ENCODE measurements at regions not wholly inside any gene's neighbourhood (a gene's known extent, or its start where the extent isn't known, plus 50 kb on each side); places are given as distances from the start of the nearest gene placed in this dataset.

- WGBS, 2 donors (ENCODE audit: low coverage in 1 of 2): 71 to 77% methylated on average over 4 of the region's 4 CpGs
- Histone ChIP-seq H3K4me1 (no peaks in the 10 kb centered on the region), H3K4me3 (no peak overlapping the region), H3K36me3 (no peaks in the 10 kb centered on the region), H3K27me3 (peaks cover under 1% of the 10 kb centered on the region), H3K9me3 (no peaks in the 10 kb centered on the region), H3K27ac (no peak overlapping the region)
- TF ChIP-seq POLR2AphosphoS5 (IDR thresholded peaks at IDR 0.05): no peak
- no peak for TF ChIP-seq EP300 (IDR thresholded peaks at IDR 0.05)
- no peak for TF ChIP-seq CTCF (IDR thresholded peaks at IDR 0.05)
- ATAC-seq: no peak
These were observed 163.2 kb upstream of the CAMK1G start for GRCh38 chr1:209420276-209420675.

- Histone ChIP-seq H3K27ac (no peak overlapping the region), H3K9me3 (no peaks in the 10 kb centered on the region), H3K36me3 (no peaks in the 10 kb centered on the region), H3K4me3 (no peak overlapping the region), H3K4me1 (no peaks in the 10 kb centered on the region), H3K27me3 (peaks cover 4% of the 10 kb centered on the region)
- TF ChIP-seq EP300 (IDR thresholded peaks at IDR 0.05): no peak
- TF ChIP-seq POLR2A (IDR thresholded peaks at IDR 0.05): no peak
- TF ChIP-seq CTCF (IDR thresholded peaks at IDR 0.05): no peak
- no peak for TF ChIP-seq POLR2AphosphoS5 (IDR thresholded peaks at IDR 0.05)
- no peak for ATAC-seq
- WGBS, 2 donors (ENCODE audit: low coverage in 1 of 2): 40 to 90% methylated on average over 1 to 4 of the region's 4 CpGs
These were observed 162.3 kb upstream of the CAMK1G start for GRCh38 chr1:209421186-209421585.

- no peaks in the 10 kb centered on the region for H3K36me3 ChIP-seq
- 46 to 67% methylated on average over 3 of the region's 5 CpGs for WGBS, 2 donors (ENCODE audit: low coverage in 1 of 2)
- H3K4me1 ChIP-seq: no peaks in the 10 kb centered on the region
- TF ChIP-seq CTCF (IDR thresholded peaks at IDR 0.05) (no peak), EP300 (IDR thresholded peaks at IDR 0.05) (no peak), POLR2AphosphoS5 (IDR thresholded peaks at IDR 0.05) (no peak), POLR2A (IDR thresholded peaks at IDR 0.05) (no peak)
- H3K27me3 ChIP-seq: peaks cover 4% of the 10 kb centered on the region
- no peak overlapping the region for H3K27ac ChIP-seq
- H3K9me3 ChIP-seq: no peaks in the 10 kb centered on the region
- ATAC-seq: peak; percentile 59
- no peak overlapping the region for H3K4me3 ChIP-seq
These were observed 161.4 kb upstream of the CAMK1G start for GRCh38 chr1:209421978-209422680.

- 75 to 78% methylated on average over 2 to 3 of the region's 5 CpGs for WGBS, 2 donors (ENCODE audit: low coverage in 1 of 2)
- no peak for TF ChIP-seq POLR2AphosphoS5 (IDR thresholded peaks at IDR 0.05)
- no peak for TF ChIP-seq EP300 (IDR thresholded peaks at IDR 0.05)
- TF ChIP-seq POLR2A (IDR thresholded peaks at IDR 0.05): no peak
- no peak for TF ChIP-seq CTCF (IDR thresholded peaks at IDR 0.05)
- Histone ChIP-seq H3K27me3 (peaks cover 21% of the 10 kb centered on the region), H3K4me1 (no peaks in the 10 kb centered on the region), H3K9me3 (no peaks in the 10 kb centered on the region), H3K4me3 (no peak overlapping the region), H3K36me3 (no peaks in the 10 kb centered on the region), H3K27ac (no peak overlapping the region)
- no peak for ATAC-seq
These were observed 157.6 kb upstream of the CAMK1G start for GRCh38 chr1:209425959-209426358.

GRCh38 chr1:209427277-209427676, 156.2 kb upstream of the CAMK1G start:
- Histone ChIP-seq H3K36me3 (no peaks in the 10 kb centered on the region), H3K27me3 (peaks cover 30% of the 10 kb centered on the region), H3K9me3 (no peaks in the 10 kb centered on the region), H3K4me1 (no peaks in the 10 kb centered on the region), H3K4me3 (no peak overlapping the region), H3K27ac (no peak overlapping the region)
- no peak for ATAC-seq
- 69 to 74% methylated on average over 7 of the region's 7 CpGs for WGBS, 2 donors (ENCODE audit: low coverage in 1 of 2)
- TF ChIP-seq CTCF (IDR thresholded peaks at IDR 0.05): no peak
- TF ChIP-seq EP300 (IDR thresholded peaks at IDR 0.05): no peak
- no peak for TF ChIP-seq POLR2A (IDR thresholded peaks at IDR 0.05)
- no peak for TF ChIP-seq POLR2AphosphoS5 (IDR thresholded peaks at IDR 0.05)
